ENCODE measurements at regions not wholly inside any gene's neighbourhood (a gene's known extent, or its start where the extent isn't known, plus 50 kb on each side); places are given as distances from the start of the nearest gene placed in this dataset.

- no peak for TF ChIP-seq CTCF (IDR thresholded peaks at IDR 0.05; ENCODE audit: extremely low read depth in 1 of 2, insufficient read depth in 1 of 2, low read depth in 1 of 2, low read length in 2 of 2)
- no peak for TF ChIP-seq POLR2A (IDR thresholded peaks at IDR 0.05; ENCODE audit: low read depth, low read length)
- no peak for TF ChIP-seq EZH2 (IDR thresholded peaks at IDR 0.05; ENCODE audit: borderline replicate concordance, low read depth, low read length, severe bottlenecking)
- no peak for TF ChIP-seq MYC (IDR thresholded peaks at IDR 0.05; ENCODE audit: low read depth, low read length)
- TF ChIP-seq POLR2AphosphoS5 (IDR thresholded peaks at IDR 0.05; ENCODE audit: insufficient read depth, low read depth, low read length): no peak
- TF ChIP-seq GATA2 (IDR thresholded peaks at IDR 0.05; ENCODE audit: insufficient read depth, insufficient read length, low read depth, low read length): no peak
- no peak for TF ChIP-seq MAX (IDR thresholded peaks at IDR 0.05; ENCODE audit: insufficient read depth, insufficient read length)
- no peak for TF ChIP-seq FOS (IDR thresholded peaks at IDR 0.05; ENCODE audit: borderline replicate concordance, insufficient read depth, low read length)
- no peak for TF ChIP-seq JUN (IDR thresholded peaks at IDR 0.05; ENCODE audit: borderline replicate concordance, insufficient read depth, insufficient read length, low read depth)
These were observed 90.1 kb downstream of the TLR5 start for GRCh38 chr1:223052931-223053330.
